Esophagus muscularis mucosa (tissue), 3 donors: ENCODE measurements at regions not wholly inside any gene's neighbourhood (a gene's known extent, or its start where the extent isn't known, plus 50 kb on each side); places are given as distances from the start of the nearest gene placed in this dataset.

Experiments used
- CTCF ChIP-seq, 3 experiments: fragments of 200-600 bp in 2 of 3; fragments of 450-650 bp in 1 of 3; sonication (generic) in 2 of 3; IDR thresholded peaks; one replicate each; pipeline ENCODE4 v1.5.1; 2017 to 2019; ENCODE audit warnings: antibody characterized with exemption in 3 of 3, mild to moderate bottlenecking in 2 of 3, moderate library complexity in 1 of 3
- POLR2A ChIP-seq: fragments of 450-650 bp; IDR thresholded peaks from one replicate; pipeline ENCODE4 v1.6.1; 2017; ENCODE audit warnings: antibody characterized with exemption, moderate library complexity, mild to moderate bottlenecking, low read depth
- POLR2AphosphoS5 ChIP-seq, 2 donors: sonication (generic); formaldehyde crosslinking; IDR thresholded peaks; one replicate each; pipeline ENCODE4 v1.6.1; 2017; ENCODE audit warnings: antibody characterized with exemption in 2 of 2

DNA sequence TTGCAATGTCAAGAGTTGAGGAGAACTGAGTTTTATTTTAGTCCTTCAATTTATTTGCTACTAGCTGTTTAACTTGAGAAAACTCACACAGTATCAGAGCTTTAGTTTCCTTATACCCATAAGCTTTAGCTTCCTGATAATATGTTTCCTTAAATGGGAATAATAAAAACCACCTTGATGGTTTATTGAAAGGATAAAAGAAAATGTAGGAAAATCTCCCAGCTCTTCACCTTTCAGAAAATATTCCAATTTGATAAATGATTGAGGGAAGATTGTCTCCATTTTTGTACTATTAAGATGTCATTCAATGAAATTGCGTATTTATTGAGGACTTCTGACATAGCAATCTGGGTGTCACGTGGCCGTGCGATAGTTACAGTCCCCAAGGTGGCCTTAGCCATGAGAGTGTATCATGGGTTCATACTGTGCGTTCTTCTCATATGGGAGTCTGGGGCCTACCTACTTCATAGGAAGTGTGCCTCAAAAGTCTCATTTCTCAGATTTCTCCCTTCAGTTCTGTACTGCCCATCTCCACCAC, 296.3 kb upstream of the BMP2 start:
- TF ChIP-seq POLR2A, result no peak
- no peak for TF ChIP-seq CTCF (IDR thresholded peaks at IDR 0.05)
- no peak for TF ChIP-seq POLR2AphosphoS5 (IDR thresholded peaks at IDR 0.05)
